NCI-H146 treated with DMSO at 0.1 percent for 48 hours (cell line): ENCODE measurements at regions not wholly inside any gene's neighbourhood (a gene's known extent, or its start where the extent isn't known, plus 50 kb on each side); places are given as distances from the start of the nearest gene placed in this dataset.
"Not testable (repeated sequence)": the region's sequence is repeated elsewhere in the genome, so short reads cannot be mapped to it uniquely, and the experiment has no call there.

Source experiments
- DNase-seq: peaks from one replicate; lab custom pipeline; 2025; ENCODE audit not compliant: unreplicated experiment; lab: John Stamatoyannopoulos, UW

- no peak for DNase-seq
These were observed 50.6 kb upstream of the FER start for GRCh38 chr5:108696951-108697715.

- DNase-seq = no peak
These were observed 51.3 kb upstream of the FER start for GRCh38 chr5:108696407-108696806.

GRCh38 chr5:108688485-108688884, 59.2 kb upstream of the FER start:
- no peak for DNase-seq

- no peak for DNase-seq
These were observed 60.0 kb upstream of the FER start for GRCh38 chr5:108687595-108688200.

- no peak for DNase-seq
These were observed 61.0 kb upstream of the FER start for GRCh38 chr5:108686676-108687075.

- DNase-seq = not testable (repeated sequence)
These were observed 62.1 kb upstream of the FER start for GRCh38 chr5:108685448-108686216.

GRCh38 chr5:108681079-108681921, 66.4 kb upstream of the FER start:
- no peak for DNase-seq

- no peak for DNase-seq
These were observed 69.6 kb upstream of the FER start for GRCh38 chr5:108678091-108678490.

- DNase-seq = no peak
These were observed 72.0 kb upstream of the FER start for GRCh38 chr5:108675736-108676135.

- no peak for DNase-seq
These were observed 75.1 kb upstream of the FER start for GRCh38 chr5:108672639-108673038.

GRCh38 chr5:108670591-108671289, 77.0 kb upstream of the FER start:
- DNase-seq = no peak

GRCh38 chr5:108669462-108669861, 78.2 kb upstream of the FER start:
- DNase-seq = no peak

- no peak for DNase-seq
These were observed 86.0 kb upstream of the FER start for GRCh38 chr5:108661590-108662219.

GRCh38 chr5:108661024-108661423, 86.7 kb upstream of the FER start:
- DNase-seq = no peak

- no peak for DNase-seq
These were observed 87.4 kb upstream of the FER start for GRCh38 chr5:108660291-108660690.

GRCh38 chr5:108659531-108659930, 88.2 kb upstream of the FER start:
- DNase-seq = no peak

GRCh38 chr5:108655750-108656450, 91.8 kb upstream of the FER start:
- DNase-seq = no peak

- no peak for DNase-seq
These were observed 93.6 kb upstream of the FER start for GRCh38 chr5:108654051-108654450.

GRCh38 chr5:108653201-108653600, 94.5 kb upstream of the FER start:
- no peak for DNase-seq
